ENCODE measurements at regions not wholly inside any gene's neighbourhood (a gene's known extent, or its start where the extent isn't known, plus 50 kb on each side); places are given as distances from the start of the nearest gene placed in this dataset.

DNA sequence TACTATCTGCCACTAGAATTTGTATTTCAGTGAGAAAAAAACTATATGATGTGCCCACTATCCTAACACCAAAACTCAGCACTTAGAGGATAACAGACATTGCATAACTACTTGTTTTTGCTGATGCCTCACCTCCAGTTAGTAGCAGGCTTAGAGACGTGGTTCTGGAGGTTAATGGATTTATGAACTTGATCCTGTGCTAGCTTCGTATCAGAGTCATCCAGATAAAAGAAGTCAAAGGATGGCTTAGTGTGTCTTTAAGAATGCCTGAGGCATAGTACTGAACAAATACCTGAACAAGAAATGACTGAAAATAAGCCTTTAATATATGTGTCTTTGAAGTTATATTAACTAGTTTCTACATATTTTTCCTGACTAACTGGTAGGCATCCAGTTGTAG is 414.9 kb upstream of the PTCHD4 start:
- H3K4me2 ChIP-seq (ENCODE audit: low read length), result no peak overlapping the region
- no peaks in the 10 kb centered on the region for H3K9me3 ChIP-seq (ENCODE audit: control insufficient read depth in 1 of 2, insufficient read depth in 1 of 2, low read depth in 1 of 2, low read length in 2 of 2)
- H3K4me1 ChIP-seq (ENCODE audit: control insufficient read depth in 1 of 2, insufficient read depth in 2 of 2, low read length in 2 of 2), result no peaks in the 10 kb centered on the region
- RAD21 ChIA-PET (ENCODE audit: low non-redundant PET in 1 of 2, low total read pairs in 2 of 2, uncharacterized antibody in 2 of 2, unreplicated experiment in 2 of 2), result no interaction called here
- POLR2A ChIA-PET, result no interaction called here
- H2AFZ ChIP-seq (ENCODE audit: low read depth, low read length, poor library complexity, severe bottlenecking), result no peak overlapping the region
- no peak for ATAC-seq
- CTCF ChIA-PET, result no interaction called here
- H3K79me2 ChIP-seq (ENCODE audit: insufficient read depth, low read length), result no peaks in the 10 kb centered on the region
- H3K4me3 ChIP-seq (replicated peaks in 1 of 2; ENCODE audit: low read depth in 1 of 2, low read length in 2 of 2), result no peak overlapping the region
- no peak overlapping the region for H3K27ac ChIP-seq (ENCODE audit: low read depth, low read length)
- BruUV-seq (replicated peaks), result no TSS peak
- TF ChIP-seq, protein P1, sequence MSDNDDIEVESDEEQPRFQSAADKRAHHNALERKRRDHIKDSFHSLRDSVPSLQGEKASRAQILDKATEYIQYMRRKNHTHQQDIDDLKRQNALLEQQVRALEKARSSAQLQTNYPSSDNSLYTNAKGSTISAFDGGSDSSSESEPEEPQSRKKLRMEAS (IDR thresholded peaks at IDR 0.05), result no peak
- no peak for TF ChIP-seq CTCF (IDR thresholded peaks at IDR 0.05 in 2 of 3, conservative IDR thresholded peaks at IDR 0.05 in 1 of 3; ENCODE audit: borderline replicate concordance in 1 of 3, insufficient read depth in 1 of 3, low read depth in 2 of 3, low read length in 2 of 3)
- TF ChIP-seq RAD21 (IDR thresholded peaks at IDR 0.05; ENCODE audit: low read depth), result no peak
- TF ChIP-seq SRF (IDR thresholded peaks at IDR 0.05; ENCODE audit: low read depth), result no peak
- TF ChIP-seq SP1 (IDR thresholded peaks at IDR 0.05; ENCODE audit: low read depth), result no peak
- TF ChIP-seq EZH2phosphoT487 (IDR thresholded peaks at IDR 0.05; ENCODE audit: borderline replicate concordance), result no peak
- TF ChIP-seq EZH2 (IDR thresholded peaks at IDR 0.05), result no peak
- no peak for TF ChIP-seq FOSL1 (IDR thresholded peaks at IDR 0.05; ENCODE audit: low read depth)
- no peaks in the 10 kb centered on the region for H3K9me2 ChIP-seq (ENCODE audit: insufficient read depth)
- intact Hi-C loops (cut with micrococcal nuclease), result no loop called here
- H3K9ac ChIP-seq (ENCODE audit: low read length), result no peak overlapping the region
- H3K36me3 ChIP-seq (ENCODE audit: control insufficient read depth in 1 of 2, insufficient read depth in 2 of 2, low read length in 2 of 2), result no peaks in the 10 kb centered on the region
- DNase-seq (ENCODE audit: low read depth, low spot score), result no peak
- no peaks in the 10 kb centered on the region for H3K27me3 ChIP-seq (ENCODE audit: insufficient read depth, low read length)
- no peaks in the 10 kb centered on the region for H4K20me1 ChIP-seq (ENCODE audit: insufficient read depth)

GRCh38 chr6:48520951-48521350 is 410.0 kb upstream of the PTCHD4 start:
- no peak for TF ChIP-seq SIN3A (IDR thresholded peaks at IDR 0.05; ENCODE audit: low read depth)
- no peak for TF ChIP-seq SRF (IDR thresholded peaks at IDR 0.05; ENCODE audit: low read depth)
- no peak for TF ChIP-seq ZFX (IDR thresholded peaks at IDR 0.05)
- TF ChIP-seq EZH2phosphoT487 (IDR thresholded peaks at IDR 0.05; ENCODE audit: borderline replicate concordance), result no peak
- TF ChIP-seq FOSL1 (IDR thresholded peaks at IDR 0.05; ENCODE audit: low read depth), result no peak
- H3K4me2 ChIP-seq (ENCODE audit: low read length), result no peak overlapping the region
- H3K4me3 ChIP-seq (replicated peaks in 1 of 2; ENCODE audit: low read depth in 1 of 2, low read length in 2 of 2), result no peak overlapping the region
- H3K9me3 ChIP-seq (ENCODE audit: control insufficient read depth in 1 of 2, insufficient read depth in 1 of 2, low read depth in 1 of 2, low read length in 2 of 2), result no peaks in the 10 kb centered on the region
- no peak overlapping the region for H2AFZ ChIP-seq (ENCODE audit: low read depth, low read length, poor library complexity, severe bottlenecking)
- DNase-seq (ENCODE audit: low read depth, low spot score) (no peak), ATAC-seq (no peak)
- POLR2A ChIA-PET, result no interaction called here
- H3K27me3 ChIP-seq (ENCODE audit: insufficient read depth, low read length), result no peaks in the 10 kb centered on the region
- intact Hi-C loops (cut with micrococcal nuclease), result no loop called here
- CTCF ChIA-PET, result no interaction called here
- no peak overlapping the region for H3K9ac ChIP-seq (ENCODE audit: low read length)
- no TSS peak for BruUV-seq (replicated peaks)
- H4K20me1 ChIP-seq (ENCODE audit: insufficient read depth), result no peaks in the 10 kb centered on the region
- no peaks in the 10 kb centered on the region for H3K9me2 ChIP-seq (ENCODE audit: insufficient read depth)
- H3K27ac ChIP-seq (ENCODE audit: low read depth, low read length), result no peak overlapping the region
- no peaks in the 10 kb centered on the region for H3K79me2 ChIP-seq (ENCODE audit: insufficient read depth, low read length)
- H3K36me3 ChIP-seq (ENCODE audit: control insufficient read depth in 1 of 2, insufficient read depth in 2 of 2, low read length in 2 of 2), result no peaks in the 10 kb centered on the region
- no peaks in the 10 kb centered on the region for H3K4me1 ChIP-seq (ENCODE audit: control insufficient read depth in 1 of 2, insufficient read depth in 2 of 2, low read length in 2 of 2)
- RAD21 ChIA-PET (ENCODE audit: low non-redundant PET in 1 of 2, low total read pairs in 2 of 2, uncharacterized antibody in 2 of 2, unreplicated experiment in 2 of 2), result no interaction called here
